HL-60 (cell line): ENCODE measurements at regions not wholly inside any gene's neighbourhood (a gene's known extent, or its start where the extent isn't known, plus 50 kb on each side); places are given as distances from the start of the nearest gene placed in this dataset.

Experiments used
- DNase-seq, 2 experiments: peaks; one replicate each; pipeline ENCODE4 v3.0.0-alpha.2; 2010 to 2020; ENCODE audit warnings: low read depth in 1 of 2, low spot score in 1 of 2
- H3K27ac ChIP-seq: fragments of 250-450 bp; sonication (Bioruptor Pico); replicated peaks from 2 replicates; pipeline ENCODE4 v1.5.1; 2020; ENCODE audit warnings: mild to moderate bottlenecking, moderate library complexity
- H3K27me3 ChIP-seq: fragments of 250-450 bp; sonication (Bioruptor Pico); 2 replicates; pipeline ENCODE4 v1.5.1; 2021; ENCODE audit warnings: mild to moderate bottlenecking, moderate library complexity; ENCODE audit not compliant: insufficient read depth, poor library complexity, severe bottlenecking
- H3K4me3 ChIP-seq: replicated peaks from 2 replicates; pipeline ENCODE4 v1.5.1; 2011; ENCODE audit warnings: mild to moderate bottlenecking, control low read depth, low read length; ENCODE audit not compliant: insufficient read depth
- GABPA ChIP-seq: IDR thresholded peaks from 2 replicates; pipeline ENCODE4 v1.6.1; 2012; ENCODE audit warnings: low read depth
- POLR2AphosphoS5 ChIP-seq: IDR thresholded peaks from 2 replicates; pipeline ENCODE4 v1.6.1; 2012; ENCODE audit warnings: low read depth
- SPI1 ChIP-seq: IDR thresholded peaks from 2 replicates; pipeline ENCODE4 v1.6.1; 2012; ENCODE audit warnings: low read depth, mild to moderate bottlenecking, borderline replicate concordance
- TF ChIP-seq, protein P1 (sequence below): IDR thresholded peaks from 2 replicates; pipeline ENCODE4 v1.6.1; 2012; ENCODE audit warnings: low read depth; ENCODE audit not compliant: insufficient replicate concordance
- TF ChIP-seq, protein P2 (sequence below): IDR thresholded peaks from one replicate; pipeline ENCODE4 v1.5.1; 2011; ENCODE audit warnings: low read length, control low read depth, inconsistent platforms; ENCODE audit not compliant: insufficient read depth

DNA sequence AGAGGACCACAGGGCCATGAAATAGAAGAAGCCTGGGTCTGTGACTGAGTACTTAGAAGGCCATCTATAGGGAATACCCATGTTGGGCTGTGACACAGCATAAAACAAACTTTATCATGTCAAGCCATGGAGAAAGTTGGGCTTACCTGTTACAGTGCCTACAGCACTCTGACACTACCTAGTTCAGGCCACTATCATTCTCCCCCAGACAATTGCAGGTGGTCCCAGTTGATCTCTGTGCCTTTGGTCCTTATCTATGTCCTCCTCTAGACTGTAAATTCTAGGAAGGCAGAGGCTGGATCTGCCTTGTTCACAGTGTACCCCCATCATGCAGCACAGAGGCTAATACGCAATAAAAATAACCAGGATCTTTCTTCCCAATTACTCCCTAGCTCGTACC is 69.1 kb downstream of the GCC1 start:
- DNase-seq: no peak
- no peak for TF ChIP-seq SPI1
- TF ChIP-seq, protein P1, sequence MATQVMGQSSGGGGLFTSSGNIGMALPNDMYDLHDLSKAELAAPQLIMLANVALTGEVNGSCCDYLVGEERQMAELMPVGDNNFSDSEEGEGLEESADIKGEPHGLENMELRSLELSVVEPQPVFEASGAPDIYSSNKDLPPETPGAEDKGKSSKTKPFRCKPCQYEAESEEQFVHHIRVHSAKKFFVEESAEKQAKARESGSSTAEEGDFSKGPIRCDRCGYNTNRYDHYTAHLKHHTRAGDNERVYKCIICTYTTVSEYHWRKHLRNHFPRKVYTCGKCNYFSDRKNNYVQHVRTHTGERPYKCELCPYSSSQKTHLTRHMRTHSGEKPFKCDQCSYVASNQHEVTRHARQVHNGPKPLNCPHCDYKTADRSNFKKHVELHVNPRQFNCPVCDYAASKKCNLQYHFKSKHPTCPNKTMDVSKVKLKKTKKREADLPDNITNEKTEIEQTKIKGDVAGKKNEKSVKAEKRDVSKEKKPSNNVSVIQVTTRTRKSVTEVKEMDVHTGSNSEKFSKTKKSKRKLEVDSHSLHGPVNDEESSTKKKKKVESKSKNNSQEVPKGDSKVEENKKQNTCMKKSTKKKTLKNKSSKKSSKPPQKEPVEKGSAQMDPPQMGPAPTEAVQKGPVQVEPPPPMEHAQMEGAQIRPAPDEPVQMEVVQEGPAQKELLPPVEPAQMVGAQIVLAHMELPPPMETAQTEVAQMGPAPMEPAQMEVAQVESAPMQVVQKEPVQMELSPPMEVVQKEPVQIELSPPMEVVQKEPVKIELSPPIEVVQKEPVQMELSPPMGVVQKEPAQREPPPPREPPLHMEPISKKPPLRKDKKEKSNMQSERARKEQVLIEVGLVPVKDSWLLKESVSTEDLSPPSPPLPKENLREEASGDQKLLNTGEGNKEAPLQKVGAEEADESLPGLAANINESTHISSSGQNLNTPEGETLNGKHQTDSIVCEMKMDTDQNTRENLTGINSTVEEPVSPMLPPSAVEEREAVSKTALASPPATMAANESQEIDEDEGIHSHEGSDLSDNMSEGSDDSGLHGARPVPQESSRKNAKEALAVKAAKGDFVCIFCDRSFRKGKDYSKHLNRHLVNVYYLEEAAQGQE: no peak
- TF ChIP-seq GABPA: no peak
- no peak for TF ChIP-seq POLR2AphosphoS5
- TF ChIP-seq, protein P2, sequence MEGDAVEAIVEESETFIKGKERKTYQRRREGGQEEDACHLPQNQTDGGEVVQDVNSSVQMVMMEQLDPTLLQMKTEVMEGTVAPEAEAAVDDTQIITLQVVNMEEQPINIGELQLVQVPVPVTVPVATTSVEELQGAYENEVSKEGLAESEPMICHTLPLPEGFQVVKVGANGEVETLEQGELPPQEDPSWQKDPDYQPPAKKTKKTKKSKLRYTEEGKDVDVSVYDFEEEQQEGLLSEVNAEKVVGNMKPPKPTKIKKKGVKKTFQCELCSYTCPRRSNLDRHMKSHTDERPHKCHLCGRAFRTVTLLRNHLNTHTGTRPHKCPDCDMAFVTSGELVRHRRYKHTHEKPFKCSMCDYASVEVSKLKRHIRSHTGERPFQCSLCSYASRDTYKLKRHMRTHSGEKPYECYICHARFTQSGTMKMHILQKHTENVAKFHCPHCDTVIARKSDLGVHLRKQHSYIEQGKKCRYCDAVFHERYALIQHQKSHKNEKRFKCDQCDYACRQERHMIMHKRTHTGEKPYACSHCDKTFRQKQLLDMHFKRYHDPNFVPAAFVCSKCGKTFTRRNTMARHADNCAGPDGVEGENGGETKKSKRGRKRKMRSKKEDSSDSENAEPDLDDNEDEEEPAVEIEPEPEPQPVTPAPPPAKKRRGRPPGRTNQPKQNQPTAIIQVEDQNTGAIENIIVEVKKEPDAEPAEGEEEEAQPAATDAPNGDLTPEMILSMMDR: no peak
- no peak overlapping the region for H3K4me3 ChIP-seq
- no peak overlapping the region for H3K27ac ChIP-seq
- peaks cover 9% of the 10 kb centered on the region for H3K27me3 ChIP-seq

DNA sequence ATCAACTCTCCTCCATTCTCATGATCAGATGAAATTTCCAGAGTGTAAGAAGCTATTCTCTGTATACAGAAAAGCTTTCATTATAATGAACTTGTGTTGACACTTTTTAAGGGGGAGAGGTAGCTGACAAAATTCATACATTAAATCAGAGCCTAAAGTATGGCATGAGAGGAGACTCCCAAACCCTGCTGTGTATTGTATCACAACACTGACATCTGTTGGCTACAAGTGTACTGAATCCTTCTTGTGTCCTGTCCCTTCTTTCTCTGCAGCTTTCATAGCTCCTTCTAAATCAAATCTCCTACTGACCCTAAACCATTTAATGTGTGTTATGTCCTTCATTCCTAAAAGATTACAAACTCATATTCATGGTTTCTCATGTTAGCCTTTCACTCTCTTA is 70.9 kb downstream of the GCC1 start:
- Histone ChIP-seq H3K27ac (no peak overlapping the region), H3K4me3 (no peak overlapping the region), H3K27me3 (peaks cover 17% of the 10 kb centered on the region)
- no peak for TF ChIP-seq GABPA
- TF ChIP-seq, protein P2: no peak
- no peak for TF ChIP-seq SPI1
- no peak for TF ChIP-seq POLR2AphosphoS5
- TF ChIP-seq, protein P1: no peak
- DNase-seq: no peak

DNA sequence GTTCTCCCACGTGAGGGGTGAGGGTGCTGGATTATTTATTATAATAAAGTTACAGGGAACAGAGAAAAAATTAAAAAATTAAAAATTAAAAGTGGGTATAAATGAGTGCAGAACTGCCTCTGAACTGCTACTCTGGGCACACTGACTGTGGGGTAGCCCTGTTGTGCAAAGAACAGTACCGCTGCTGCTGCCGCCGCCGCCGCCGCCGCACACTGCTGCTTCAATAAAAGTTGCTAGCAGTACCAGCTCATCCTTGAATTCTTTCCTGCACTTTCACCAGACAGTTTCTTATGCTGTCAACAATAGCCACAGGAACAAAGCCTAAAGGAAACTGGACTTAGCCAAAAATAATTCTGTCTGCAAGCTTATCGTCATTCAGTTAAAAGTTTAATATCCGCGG is 72.1 kb downstream of the GCC1 start:
- Histone ChIP-seq H3K4me3 (no peak overlapping the region), H3K27ac (no peak overlapping the region), H3K27me3 (peaks cover 24% of the 10 kb centered on the region)
- DNase-seq: no peak
- TF ChIP-seq GABPA: no peak
- no peak for TF ChIP-seq POLR2AphosphoS5
- TF ChIP-seq, protein P2: no peak
- TF ChIP-seq, protein P1: no peak
- no peak for TF ChIP-seq SPI1
